ENCODE measurements at regions not wholly inside any gene's neighbourhood (a gene's known extent, or its start where the extent isn't known, plus 50 kb on each side); places are given as distances from the start of the nearest gene placed in this dataset.
A peak's percentile ranks its signal among the peaks of the same experiment; 100 is the strongest.

DNA sequence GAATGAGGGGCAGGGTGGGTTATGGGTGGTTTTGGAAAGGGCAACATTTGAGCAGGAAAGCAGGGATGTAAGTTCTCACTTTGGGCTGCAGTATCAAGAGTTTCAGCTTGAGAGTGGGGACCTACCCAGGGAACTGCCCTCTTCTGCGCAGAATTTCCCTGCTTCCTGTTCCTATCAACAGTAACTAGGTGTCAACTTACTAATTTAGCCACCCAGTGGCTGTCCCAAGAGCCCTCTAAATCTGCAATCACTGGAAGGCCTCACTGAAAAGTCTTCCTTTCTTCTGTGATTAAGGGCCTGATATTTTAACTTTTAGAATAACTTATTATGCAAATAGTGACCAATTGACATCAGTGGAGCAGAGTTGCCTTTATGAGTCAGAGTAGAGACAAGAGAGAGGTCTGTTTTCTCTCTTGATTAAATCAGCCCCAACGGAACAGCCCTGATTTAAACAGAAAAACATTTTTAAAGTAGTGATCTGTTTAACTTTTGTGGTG lies 118.2 kb upstream of the RIPOR2 start:
- TF ChIP-seq POLR2A (IDR thresholded peaks at IDR 0.05): no peak
- TF ChIP-seq, protein P1, sequence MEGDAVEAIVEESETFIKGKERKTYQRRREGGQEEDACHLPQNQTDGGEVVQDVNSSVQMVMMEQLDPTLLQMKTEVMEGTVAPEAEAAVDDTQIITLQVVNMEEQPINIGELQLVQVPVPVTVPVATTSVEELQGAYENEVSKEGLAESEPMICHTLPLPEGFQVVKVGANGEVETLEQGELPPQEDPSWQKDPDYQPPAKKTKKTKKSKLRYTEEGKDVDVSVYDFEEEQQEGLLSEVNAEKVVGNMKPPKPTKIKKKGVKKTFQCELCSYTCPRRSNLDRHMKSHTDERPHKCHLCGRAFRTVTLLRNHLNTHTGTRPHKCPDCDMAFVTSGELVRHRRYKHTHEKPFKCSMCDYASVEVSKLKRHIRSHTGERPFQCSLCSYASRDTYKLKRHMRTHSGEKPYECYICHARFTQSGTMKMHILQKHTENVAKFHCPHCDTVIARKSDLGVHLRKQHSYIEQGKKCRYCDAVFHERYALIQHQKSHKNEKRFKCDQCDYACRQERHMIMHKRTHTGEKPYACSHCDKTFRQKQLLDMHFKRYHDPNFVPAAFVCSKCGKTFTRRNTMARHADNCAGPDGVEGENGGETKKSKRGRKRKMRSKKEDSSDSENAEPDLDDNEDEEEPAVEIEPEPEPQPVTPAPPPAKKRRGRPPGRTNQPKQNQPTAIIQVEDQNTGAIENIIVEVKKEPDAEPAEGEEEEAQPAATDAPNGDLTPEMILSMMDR (IDR thresholded peaks at IDR 0.05): peak in 1 of 4 experiments; percentile 30

Measured in uterus (tissue), 2 donors.